NCI-H524 treated with DMSO at 0.1 percent for 48 hours (cell line): ENCODE measurements at regions not wholly inside any gene's neighbourhood (a gene's known extent, or its start where the extent isn't known, plus 50 kb on each side); places are given as distances from the start of the nearest gene placed in this dataset.
"Not testable (repeated sequence)": the region's sequence is repeated elsewhere in the genome, so short reads cannot be mapped to it uniquely, and the experiment has no call there.

Experiments
- DNase-seq: peaks from one replicate; lab custom pipeline; 2025; lab: John Stamatoyannopoulos, UW

DNA sequence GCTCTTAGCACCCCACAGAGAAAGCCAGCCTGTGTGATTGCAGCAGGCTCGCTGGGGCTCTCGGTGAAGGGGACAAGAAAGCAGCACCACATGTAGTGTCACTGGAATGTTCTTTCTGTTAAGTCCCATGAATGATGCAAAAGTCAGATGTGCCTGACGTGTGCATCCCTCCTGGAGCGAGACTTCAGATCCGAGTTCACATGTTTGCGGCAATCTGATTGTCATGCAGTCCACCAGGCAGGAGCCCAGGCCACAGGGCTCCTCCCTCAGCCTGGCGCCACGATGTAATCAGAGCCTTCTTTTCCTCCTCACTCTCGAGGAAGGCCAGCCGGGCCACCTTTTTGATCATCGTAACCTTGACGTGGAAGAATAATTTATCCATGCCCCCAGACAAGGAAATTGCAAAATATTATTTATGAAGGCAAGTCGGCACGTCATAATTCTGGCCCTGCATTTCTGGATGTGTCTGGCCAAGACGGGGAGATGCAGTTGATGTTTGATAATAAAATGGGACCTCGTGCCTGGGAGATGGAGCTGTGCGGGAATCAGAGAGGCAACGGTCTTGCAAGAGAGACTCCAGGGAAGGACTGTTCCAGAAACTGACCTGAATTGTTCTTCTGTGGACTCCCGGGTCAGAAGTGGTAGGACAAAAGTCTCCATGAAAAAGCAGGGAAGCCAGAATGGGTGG, 214.6 kb downstream of the PHETA1 start:
- DNase-seq, result no peak

DNA sequence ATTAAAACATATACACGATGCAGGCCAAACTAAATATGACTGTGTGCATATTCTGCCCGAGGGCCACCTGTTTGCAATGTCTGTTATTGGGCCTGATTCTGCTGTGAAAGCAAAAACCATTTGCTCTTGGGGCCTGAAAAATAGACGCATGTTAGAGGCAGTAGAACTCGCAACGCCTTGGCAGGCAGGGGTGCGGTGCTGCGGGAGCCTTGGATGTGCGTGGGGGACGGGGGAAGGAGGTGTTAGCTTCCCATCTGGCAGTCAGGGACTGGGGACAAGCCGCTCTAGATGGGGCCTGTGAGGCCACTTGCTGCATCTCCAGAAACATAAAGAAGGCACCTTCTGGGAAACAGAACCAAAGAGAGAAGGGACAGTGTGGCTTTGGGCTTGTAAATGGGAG, 216.3 kb downstream of the PHETA1 start:
- no peak for DNase-seq

DNA sequence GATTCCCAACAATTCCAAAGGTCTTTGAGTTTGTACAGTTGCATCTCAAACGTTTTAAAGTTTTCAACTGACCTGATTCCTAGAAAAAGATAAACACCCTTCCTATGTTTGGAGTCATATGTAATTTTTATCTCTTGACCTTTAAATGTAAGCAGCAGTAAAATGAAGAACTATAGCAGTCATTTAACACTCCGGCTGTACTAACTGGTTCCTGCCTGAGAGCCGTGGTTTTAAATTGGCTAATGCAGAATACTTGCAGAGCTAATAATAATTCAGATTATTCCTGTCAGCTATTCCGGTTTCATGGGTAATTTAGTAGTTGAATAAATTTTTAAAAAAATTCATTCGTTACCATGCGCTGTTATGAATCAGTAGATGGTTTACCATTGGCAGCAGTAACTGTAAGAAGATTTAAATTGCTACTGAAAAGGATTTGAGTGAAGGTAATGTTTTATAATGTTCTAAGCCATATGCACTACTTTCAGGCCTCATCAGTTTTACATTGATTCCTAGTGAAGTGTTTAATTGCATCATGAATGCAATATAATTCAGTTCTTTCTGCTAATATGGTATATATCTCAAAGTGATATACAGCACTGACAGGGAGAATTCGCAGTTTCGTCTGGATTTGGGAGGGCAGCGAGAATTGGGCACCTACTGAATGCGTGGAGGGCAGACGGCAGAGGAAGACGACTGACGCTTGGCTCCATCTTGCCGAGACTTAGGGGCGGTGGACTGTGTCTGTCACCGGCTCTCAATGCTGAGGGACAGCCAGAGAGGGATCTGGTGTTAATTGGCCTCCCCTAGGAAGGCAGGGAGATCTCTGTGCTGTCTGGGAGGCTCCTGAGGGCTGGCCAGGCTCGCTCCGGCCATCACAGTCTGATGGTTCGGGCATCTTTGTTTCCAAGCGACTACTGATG, 217.7 kb downstream of the PHETA1 start:
- no peak for DNase-seq

DNA sequence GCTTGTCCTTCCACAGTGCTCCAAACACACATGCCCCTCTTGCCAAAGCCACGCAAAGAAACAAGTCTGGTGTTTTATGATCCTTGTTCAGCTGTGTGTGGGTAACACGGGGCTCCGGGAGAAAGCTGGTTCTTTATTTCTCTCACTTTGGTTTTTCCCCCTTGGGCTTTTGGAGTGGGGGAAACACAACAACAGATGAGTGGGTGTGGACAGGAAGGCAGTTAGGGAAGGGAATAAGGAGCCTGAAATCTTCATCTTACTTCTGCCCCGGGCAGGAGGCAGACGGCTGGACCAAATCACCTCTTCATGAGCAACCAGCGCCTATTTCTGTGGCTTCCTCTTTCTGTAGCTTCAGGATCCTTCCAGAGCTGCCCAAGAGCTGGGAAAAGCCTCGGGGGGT, 218.5 kb downstream of the PHETA1 start:
- DNase-seq, result no peak

DNA sequence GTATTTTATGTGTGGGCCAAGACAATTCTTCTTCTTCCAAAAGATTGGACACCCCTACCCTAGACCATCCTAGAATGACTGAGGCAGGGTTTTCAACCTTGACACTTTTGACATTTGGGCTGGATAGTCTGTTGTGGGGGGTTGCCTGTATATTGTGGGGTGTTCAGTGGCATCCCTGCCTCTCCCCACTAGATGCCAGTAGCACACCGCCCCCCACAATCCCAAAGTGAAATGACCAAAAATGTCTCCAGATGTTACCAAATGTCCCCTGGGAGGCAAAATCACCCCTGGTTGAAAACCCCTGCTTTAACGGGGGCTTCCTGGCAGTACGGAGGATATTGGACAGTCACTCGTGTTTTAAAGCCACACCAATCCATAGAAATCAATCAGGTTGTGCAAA, 219.6 kb downstream of the PHETA1 start:
- no peak for DNase-seq

DNA sequence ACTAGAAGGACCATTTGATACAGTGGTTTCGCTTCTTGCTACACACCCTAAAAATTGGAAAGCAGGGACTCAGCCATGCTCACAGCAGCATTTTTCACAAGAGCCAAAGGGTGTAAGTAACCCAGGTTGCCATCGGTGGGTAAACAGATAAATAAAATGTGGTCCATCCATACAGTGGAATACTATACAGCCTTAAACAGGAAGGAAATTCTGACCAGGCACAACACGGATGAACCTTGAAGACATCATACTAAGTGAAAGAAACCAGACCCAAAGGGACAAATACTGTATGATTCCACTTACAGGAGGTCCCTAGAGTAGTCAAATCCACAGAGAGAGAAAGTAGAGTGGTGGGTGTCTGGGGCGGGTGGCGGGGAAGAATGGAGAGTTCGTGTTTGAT, 220.9 kb downstream of the PHETA1 start:
- no peak for DNase-seq

DNA sequence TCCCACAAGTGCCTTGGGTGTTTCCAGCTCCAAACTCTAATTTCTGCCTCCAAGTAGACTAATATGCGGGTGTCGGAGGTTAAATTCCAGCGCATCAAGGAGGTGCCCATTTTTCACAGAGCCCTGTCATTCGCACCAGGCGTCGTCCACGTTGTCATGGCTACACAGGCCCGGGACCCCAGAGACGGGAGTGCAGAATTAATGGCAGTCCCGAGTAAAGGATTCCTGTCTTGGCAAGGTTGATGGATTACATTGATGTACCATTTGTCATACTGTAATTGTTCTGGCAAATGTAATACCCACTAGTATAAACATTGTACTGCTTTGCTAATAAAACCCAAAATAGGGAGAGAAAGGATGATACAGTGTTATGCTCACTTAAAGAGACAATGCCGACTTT, 222.9 kb upstream of the MYL2 start:
- no peak for DNase-seq

DNA sequence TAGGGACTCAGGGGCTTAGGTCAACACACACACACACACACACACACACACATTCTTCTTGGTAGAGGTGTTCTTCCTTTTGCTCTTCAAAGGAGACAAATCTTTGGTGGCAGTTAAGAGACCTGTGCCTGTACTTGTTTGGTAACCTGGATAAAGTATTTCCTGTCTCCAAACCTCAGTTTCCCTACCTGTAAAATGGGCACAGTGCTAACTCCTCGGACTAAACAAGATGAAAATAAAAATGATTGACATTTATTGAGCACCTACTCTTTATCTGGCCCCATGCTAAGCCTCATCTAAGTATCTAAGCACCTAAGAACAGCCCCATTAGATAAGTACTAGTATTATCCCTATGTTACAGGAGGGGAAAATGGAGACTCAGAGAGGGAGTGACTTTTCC, 220.8 kb upstream of the MYL2 start:
- no peak for DNase-seq

DNA sequence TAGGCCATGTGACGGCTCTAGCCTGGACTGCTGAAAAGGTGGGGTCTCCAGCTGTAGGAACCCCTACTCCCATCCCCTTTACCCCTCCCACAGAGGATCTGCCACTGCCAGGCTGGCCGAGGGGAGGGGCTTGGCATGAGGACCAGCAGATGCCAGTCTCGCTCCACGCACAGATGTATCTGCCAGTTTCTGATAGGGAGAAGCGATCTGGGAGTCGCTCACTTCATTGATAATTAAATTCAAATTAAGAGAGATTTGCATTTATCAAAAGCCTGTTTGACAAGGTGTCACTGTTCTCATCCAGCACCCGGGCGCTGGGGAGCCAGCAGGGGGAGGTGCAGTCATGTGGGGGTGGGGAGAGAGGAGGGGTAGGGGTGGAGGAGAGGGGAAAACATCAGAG, 217.6 kb upstream of the MYL2 start:
- DNase-seq, result no peak

DNA sequence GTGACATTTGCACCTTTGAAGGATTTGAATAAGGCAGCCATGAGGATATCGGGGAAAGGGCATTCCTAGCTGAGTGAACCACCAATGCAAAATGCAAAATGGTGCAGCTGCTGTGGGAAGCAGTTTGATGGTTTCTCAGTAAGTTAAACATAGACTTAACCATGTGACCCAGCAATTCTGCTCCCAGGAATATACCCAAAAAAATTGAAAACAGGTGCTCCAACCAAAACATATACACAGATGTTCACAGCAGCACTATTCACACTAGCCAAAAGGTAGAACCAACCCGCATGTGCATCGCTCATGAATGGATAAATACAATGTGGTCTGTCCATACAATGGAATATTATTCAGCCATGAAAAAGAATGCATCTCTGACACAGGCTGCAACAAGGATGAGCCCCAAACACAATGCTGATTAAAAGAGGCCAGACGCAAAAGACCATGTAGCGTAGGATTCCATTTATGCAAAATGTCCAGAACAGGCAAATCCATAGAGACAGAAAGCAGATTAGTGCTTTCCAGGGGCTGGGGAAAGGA, 215.0 kb upstream of the MYL2 start:
- DNase-seq, result no peak

DNA sequence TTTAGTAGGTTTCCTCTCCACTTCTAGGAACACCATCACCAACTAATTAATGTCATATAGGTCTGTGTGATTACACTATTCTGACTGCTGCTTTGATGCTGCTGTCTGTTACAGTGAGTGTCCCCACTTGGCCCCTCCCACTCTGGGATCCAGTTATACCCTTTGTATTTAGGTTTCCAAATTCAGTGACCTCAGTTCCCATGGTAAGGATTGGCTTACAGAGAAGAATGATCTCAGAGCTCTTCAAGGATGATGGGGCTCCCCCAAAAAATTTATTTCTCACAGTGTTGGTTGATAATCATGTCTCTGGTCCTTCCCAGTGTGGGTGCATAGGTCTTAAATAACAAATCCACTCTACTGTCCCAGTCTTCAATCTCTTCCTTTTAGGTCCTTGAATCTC, 210.0 kb upstream of the MYL2 start:
- DNase-seq, result no peak

DNA sequence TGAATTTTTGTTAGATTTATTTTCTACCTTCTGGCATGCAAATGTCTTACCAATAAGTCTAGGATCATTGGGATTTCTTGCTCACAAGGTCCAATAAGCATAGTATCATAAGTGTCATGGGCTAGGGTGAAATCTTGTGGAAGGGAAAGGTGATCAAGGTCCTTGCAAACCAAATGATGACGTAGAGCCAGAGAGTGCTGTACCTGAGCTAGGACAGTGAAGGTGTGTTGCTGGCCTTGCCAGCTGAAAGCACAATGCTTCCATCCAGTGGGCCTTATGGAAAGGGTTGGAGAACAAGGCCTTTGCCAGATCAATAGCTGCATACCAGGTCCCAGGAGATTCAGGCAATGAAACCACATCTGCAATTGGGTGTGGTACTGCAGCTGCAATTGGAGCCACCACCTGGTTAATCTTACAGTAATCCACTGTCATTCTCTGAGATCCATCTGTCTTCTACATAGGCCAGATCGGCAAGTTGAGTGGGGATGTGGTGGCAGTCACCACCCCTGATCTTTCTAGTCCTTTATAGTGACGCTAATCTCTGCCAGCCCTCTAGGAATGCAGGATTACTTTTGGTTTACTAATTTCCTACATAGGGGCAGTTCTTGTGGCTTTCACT, 208.9 kb upstream of the MYL2 start:
- DNase-seq, result peak; percentile 11

DNA sequence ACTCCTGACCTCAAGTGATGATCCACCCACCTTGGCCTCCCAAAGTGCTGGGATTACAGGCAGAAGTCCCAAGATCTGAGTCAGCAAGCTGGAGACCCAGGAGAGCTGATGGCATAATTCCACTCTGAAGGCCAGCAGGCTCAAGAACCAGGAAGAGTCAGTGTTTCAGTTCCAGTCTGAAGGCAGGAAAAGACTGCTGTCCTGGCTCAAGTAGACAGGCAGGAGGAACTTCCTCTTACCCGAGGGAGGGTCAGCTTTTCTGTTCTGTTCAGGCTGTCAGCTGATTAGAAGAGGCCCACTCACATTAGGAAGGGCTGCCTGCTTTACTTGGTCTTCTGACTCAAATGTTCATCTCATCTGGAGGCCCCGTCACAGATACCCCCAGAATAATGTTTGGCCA, 206.0 kb upstream of the MYL2 start:
- no peak for DNase-seq

DNA sequence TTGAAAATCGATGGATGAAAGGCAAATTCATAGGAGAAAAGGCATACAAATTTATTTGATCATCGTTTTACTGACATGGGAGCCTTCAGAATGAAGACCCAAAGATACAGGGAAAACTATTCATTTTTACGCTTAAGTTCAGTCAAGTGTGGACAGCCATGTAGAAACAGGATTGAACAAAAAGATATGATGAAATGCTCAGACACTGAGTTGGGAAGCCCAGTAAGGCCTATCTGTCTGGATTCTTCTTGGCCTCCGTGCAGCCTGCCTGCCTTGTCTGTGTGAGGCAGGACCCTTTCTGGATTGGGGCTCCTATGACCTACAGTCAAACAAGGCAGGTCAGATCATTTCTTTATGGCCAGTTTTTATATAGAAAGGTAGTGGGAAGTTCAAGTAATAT, 203.8 kb upstream of the MYL2 start:
- DNase-seq, result no peak

DNA sequence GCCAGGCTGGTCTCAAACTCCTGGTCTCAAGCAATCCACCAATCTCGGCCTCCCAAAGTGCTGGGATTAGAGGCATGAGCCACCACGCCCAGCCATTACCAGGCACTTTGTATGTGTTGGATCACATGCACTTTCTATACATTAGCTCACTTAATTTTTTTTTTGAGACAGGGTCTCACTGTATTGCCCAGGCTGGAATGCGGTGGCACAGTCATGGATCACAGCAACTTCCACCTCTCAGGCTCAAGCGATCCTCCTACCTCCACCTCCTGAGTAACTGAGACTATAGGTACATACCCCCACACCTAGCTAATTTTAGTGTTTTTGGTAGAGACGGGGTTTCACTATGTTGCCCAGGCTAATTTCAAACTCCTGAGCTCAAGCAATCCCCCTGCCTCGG, 203.0 kb upstream of the MYL2 start:
- no peak for DNase-seq

DNA sequence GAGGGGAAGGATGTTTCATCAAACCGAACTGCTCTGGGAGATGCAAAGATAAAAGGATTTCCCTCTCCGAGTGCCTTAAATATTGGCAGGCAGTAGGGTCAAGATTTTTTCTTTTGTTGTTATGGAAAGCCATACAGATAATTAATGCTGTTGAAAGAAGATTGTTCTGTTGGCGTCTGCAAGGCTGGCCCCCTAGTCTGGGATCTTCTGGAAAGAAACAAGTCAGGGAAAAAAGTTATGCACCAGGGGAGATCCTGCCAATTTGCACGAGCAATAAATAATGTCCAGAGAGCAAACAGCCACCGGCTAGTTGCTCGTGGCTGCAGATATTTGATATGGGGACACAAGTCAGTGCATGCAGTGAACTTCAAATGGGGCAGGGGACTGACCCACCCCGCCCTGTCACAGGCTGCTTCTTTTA, 202.1 kb upstream of the MYL2 start:
- DNase-seq, result no peak

DNA sequence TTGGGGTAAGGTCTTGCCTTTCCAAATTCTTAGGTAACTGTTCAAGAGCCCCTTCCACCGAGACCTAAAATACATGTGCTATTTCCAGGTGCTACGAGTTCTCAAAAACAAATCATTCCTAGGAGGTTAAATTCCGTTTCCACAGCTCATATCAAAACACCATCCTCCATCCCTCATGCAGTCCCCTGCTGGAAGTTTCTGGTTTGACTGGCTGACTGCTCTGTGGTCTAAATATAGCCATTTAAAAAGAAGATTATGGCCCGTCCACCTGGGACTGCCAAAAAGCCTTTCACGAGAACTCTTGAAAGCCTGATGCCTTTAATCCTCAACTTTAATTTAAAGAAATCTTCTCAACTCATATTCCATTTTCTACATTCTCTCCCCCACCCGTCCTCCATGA, 201.5 kb upstream of the MYL2 start:
- DNase-seq, result peak; percentile 51

DNA sequence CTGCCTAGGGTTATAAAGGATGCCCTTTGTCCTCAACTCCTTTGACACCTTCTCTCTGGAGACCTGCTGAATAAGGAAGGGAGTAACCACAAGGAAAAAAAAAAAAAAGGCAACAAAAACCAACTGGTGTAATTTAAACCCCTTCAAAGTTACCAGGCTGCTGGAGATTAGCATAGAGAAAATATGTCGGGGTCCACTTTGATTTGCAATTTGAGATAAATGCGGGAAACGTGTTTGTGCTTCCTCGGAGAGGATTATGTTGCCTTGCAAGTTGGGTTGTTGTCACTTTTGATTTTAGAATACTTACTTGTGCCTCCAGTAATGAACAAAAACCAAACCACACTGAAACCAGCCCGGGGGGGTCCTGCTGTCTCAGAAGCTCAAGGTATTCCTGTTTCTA, 200.2 kb upstream of the MYL2 start:
- no peak for DNase-seq

DNA sequence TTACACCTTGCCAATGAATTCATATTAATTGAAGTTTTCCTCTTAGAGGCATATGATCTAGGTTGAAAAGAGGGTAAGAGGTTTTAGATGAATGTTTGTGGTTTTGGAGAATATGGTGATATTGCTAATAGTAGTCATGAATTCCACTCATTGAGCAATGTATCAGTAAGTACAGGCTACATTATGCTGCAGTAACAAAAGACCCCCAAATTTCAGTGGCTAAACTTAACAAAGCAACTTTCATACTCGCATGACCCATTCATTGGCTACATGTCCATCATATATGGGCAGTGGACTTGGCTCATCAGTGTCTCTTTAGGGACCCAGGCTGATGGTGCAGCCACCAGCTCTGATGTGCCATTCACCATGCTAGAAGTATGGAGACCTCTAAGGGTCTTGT, 196.6 kb upstream of the MYL2 start:
- DNase-seq, result no peak

DNA sequence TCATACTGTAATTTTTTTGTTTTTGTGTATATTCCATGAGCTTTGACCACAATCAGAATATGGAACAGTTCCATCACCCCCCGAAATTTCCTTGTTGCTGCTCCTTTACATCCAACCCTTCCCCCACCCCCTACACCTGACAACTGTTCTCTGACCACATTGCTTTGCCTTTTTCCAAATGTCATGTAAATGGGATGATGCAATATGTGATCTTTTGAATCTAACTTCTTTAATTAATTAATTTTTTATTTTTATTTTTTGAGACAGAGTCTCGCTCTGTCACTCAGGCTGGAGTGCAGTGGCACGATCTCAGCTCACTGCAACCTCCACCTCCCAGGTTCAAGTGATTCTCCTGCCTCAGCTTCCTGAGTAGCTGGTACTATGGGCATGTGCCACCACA, 192.9 kb upstream of the MYL2 start:
- DNase-seq, result not testable (repeated sequence)

DNA sequence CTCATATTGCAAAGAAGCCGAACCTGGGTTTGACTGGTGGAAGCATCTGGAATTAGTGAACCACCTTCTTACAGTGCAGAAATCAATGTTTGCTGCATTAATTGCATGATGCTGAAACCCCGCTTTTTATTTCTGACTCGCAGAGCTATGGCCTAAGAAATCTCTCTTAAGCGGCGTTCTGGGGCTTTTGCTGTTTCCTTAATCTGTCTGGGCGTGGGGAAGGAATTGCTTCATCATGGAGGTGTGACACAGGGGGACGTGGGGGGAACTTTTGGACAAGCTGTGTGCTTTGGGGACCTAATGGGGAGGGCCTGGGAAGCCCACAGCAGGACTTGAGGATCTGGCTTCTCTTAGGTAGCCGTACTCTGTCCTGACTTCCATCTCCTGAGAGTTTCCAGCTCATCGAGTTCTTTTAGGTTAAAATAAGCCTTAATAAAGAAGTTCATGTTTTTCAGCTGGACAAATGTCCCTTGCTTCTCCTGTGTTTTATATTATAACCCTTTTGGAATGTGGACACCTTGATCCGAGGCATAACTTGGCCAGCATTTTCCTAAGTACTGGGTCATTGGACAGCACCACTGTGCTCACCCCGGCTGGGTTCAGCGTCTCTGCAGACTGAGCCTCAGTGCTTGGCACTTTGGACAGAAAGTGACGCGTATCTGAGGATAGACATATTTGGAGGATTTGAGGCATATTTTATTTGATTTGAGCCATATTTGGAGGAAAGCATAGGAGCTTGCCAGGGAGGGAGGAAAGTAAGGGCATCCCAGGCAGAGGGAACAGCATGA, 192.1 kb upstream of the MYL2 start:
- DNase-seq, result no peak

DNA sequence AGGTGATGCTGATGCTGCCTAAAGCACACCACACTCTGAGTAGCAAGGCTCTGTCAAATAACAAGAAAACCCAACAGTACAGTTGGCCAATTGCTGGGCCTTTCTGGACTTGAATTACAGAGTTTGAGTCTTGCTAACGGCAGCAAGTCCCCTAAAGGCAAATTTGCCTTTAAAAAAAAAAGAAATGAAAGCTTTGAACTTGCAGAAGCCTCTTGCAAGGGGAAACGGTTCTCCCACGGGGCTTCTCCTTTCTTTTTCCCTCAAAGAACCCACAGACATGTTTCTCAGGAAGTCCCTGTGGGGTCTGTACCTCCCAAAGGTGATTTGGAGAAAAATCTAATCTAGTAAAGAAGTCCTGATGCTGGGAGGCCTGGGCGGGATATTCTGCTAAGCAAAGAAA, 191.3 kb upstream of the MYL2 start:
- DNase-seq, result no peak
